Liver (tissue), 3 donors: ENCODE measurements at regions not wholly inside any gene's neighbourhood (a gene's known extent, or its start where the extent isn't known, plus 50 kb on each side); places are given as distances from the start of the nearest gene placed in this dataset.

Experiments
- CTCF ChIP-seq: fragments of 150-350 bp; IDR thresholded peaks from 2 replicates; pipeline ENCODE4 v1.5.1; 2017; ENCODE audit warnings: improper control_type of control experiment, low read depth, low read length; ENCODE audit not compliant: missing input control
- MAX ChIP-seq: IDR thresholded peaks from 2 replicates; pipeline ENCODE4 v1.6.1; 2016; ENCODE audit warnings: antibody characterized with exemption
- NR2F2 ChIP-seq: IDR thresholded peaks from 2 replicates; pipeline ENCODE4 v1.6.1; 2016; ENCODE audit warnings: antibody characterized with exemption
- REST ChIP-seq: IDR thresholded peaks from 2 replicates; pipeline ENCODE4 v1.6.1; 2016; ENCODE audit warnings: antibody characterized with exemption, mild to moderate bottlenecking
- donor health status: healthy.
- donor health status: healthy.

GRCh38 chr13:50509167-50509566, 334.3 kb downstream of the DLEU7 start:
- TF ChIP-seq CTCF (no peak), REST (no peak), MAX (no peak), NR2F2 (no peak)
